AG09309 (cell line): ENCODE measurements at regions not wholly inside any gene's neighbourhood (a gene's known extent, or its start where the extent isn't known, plus 50 kb on each side); places are given as distances from the start of the nearest gene placed in this dataset.
"Not testable (repeated sequence)": the region's sequence is repeated elsewhere in the genome, so short reads cannot be mapped to it uniquely, and the experiment has no call there.

Experiments
- DNase-seq: peaks from one replicate; pipeline ENCODE4 v3.0.0-alpha.2; 2010; ENCODE audit warnings: low read depth
- H3K4me3 ChIP-seq: 2 replicates; pipeline ENCODE4 v1.5.1; 2011; ENCODE audit warnings: mild to moderate bottlenecking, low read depth, low read length, moderate library complexity; ENCODE audit not compliant: control insufficient read depth
- CTCF ChIP-seq: IDR thresholded peaks from 2 replicates; pipeline ENCODE4 v1.5.1; 2011; ENCODE audit warnings: mild to moderate bottlenecking, low read depth, low read length, inconsistent platforms; ENCODE audit not compliant: insufficient read depth, control insufficient read depth; ENCODE audit errors: missing control alignments

DNA sequence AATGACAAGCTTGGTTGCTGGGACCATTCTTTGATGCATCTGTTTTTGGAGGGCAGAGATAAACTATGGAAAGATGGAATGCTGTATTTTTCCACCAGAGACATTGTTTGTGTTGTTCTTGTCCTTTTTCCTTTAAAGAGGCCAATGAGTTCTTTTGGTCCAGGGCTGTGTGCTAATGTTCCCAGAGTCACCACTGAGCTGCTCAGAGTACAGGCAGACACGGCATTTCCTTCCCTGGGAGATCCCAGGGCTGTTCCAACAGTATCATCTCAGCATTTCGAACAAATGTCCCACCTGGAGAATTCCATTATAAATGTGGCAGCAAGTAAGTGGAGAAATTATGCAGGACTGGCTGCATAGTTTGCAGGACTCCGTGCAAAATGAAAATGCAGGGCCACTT lies 190.6 kb downstream of the IL20RB start:
- no peak for TF ChIP-seq CTCF
- DNase-seq: no peak
- H3K4me3 ChIP-seq: no peak overlapping the region

DNA sequence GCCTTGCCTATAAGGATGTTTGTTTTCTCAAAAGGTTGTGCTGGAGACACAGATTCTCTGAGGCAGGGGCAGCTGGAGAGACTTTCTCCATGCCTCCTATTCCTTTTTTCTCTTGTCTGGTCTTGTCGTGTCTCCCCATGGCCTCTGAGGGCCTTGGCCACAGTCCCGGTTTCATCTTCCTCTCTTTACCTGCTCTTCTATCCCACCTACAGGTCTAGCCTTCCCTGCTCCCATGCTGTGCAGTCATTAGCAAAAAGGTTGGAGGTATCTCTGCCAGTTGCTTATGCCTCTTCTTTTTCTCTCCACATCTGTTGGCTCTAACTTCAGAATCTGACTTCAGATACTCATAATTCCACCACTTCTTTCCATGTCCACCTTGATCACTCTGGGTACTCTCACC lies 191.1 kb downstream of the IL20RB start:
- no peak overlapping the region for H3K4me3 ChIP-seq
- DNase-seq: no peak
- TF ChIP-seq CTCF: no peak

DNA sequence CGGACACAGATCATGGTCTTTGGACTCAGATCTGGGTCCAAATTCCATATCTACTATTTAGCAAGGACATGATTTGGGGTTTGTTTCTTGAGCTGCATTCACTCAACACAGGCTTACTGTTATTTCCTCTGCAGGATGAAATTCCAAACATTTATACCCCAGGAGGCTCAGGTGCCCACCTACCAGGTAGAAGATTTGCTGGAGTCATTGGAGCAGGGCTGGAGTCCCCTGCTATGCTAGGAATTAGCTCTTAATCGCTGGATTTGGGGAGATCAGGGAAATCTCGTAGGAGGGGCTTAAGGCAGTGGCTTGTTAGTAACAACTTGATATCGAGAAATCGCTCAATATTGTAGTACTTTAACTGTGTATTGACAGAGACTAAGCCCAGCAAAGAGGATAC lies 193.0 kb downstream of the IL20RB start:
- no peak overlapping the region for H3K4me3 ChIP-seq
- DNase-seq: no peak
- no peak for TF ChIP-seq CTCF

GRCh38 chr3:137153046-137153445 lies 195.3 kb downstream of the IL20RB start:
- not testable (repeated sequence) for DNase-seq, H3K4me3 ChIP-seq

DNA sequence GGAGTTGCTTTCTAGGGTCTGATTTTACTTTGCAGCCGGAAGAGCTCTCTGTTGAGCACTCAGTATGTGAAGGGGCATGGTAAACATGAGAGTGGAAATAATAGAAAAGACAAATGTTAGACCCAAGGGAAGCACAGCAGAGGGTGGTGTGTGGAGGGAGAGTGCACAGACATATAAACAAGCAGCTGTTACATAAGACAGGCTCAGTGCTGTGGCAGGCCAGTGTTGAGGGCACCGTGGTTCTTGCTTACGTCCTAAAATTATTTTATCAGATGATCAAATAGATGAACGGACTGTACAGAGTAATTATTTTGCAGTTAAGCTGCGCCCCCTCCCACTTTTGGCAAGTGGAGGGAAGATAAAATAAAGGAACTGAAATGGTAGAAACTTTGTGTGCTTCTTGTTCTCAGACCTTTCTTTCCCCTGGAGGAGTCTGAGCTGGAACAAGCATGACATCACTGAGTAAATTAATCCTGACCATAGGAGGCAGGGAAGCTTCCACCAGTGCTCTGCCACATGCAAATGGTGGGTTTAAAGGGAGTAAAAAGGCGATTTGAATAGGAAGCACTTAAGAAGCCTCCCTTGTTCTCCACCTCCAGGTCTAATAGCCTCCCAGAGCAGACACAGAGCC lies 205.6 kb downstream of the IL20RB start:
- H3K4me3 ChIP-seq: no peak overlapping the region
- TF ChIP-seq CTCF: no peak
- DNase-seq: no peak

GRCh38 chr3:137163958-137164357 lies 206.2 kb downstream of the IL20RB start:
- no peak for DNase-seq
- TF ChIP-seq CTCF: no peak
- no peak overlapping the region for H3K4me3 ChIP-seq

DNA sequence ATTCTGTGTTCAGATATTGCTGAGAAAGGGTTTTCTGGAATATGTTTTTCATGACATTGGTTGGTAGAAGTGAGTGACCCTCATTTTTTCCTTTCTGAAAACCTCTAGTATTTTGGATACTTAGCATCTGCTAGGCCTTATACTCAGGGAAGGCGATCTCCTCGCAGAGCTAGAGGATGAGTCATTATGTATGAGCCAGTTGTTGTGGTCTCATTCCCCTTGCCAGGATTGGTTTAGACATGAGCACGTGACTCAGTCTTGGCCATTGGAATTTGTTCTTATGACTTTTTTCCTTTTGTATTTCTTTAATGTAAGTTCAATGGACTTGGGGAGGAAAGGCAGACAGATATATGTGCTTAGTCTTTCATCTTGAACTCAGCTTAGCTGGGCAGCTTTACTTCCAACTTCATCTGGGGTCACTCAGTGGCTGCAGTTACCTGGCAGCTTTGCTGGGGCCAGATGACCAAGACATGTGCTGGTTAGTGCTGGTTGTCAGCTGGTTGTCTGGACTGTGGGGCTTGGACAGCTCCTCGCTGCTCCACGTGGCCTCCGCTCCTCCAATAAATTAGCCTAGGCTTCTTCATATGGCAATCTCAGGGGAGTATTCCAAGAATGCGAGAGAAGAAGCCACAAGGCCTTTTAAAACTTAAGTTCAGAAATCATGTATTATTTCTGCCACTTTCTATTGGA lies 207.5 kb downstream of the IL20RB start:
- no peak overlapping the region for H3K4me3 ChIP-seq
- TF ChIP-seq CTCF: no peak
- no peak for DNase-seq
